GM10266 (cell line): ENCODE measurements at regions not wholly inside any gene's neighbourhood (a gene's known extent, or its start where the extent isn't known, plus 50 kb on each side); places are given as distances from the start of the nearest gene placed in this dataset.

Experiments
- DNase-seq: peaks from one replicate; pipeline ENCODE4 v3.0.0; 2012; ENCODE audit errors: extremely low spot score
- CTCF ChIP-seq: IDR thresholded peaks from 2 replicates; pipeline ENCODE4 v1.5.1; 2012; ENCODE audit warnings: mild to moderate bottlenecking, low read depth; ENCODE audit not compliant: control insufficient read depth, insufficient read depth; ENCODE audit errors: missing control alignments

GRCh38 chr17:68801335-68802247, 153.6 kb downstream of the ABCA8 start:
- TF ChIP-seq CTCF, result no peak

GRCh38 chr17:68800751-68801150, 154.4 kb downstream of the ABCA8 start:
- no peak for TF ChIP-seq CTCF
- no peak for DNase-seq

More at GRCh38 chr17:68801335-68802247, 153.6 kb downstream of the ABCA8 start:
- no peak for DNase-seq

GRCh38 chr17:68794636-68795434, 160.4 kb downstream of the ABCA8 start:
- DNase-seq, result peak; percentile 15
- TF ChIP-seq CTCF, result peak; percentile 38

- DNase-seq, result no peak
- no peak for TF ChIP-seq CTCF
Measured at GRCh38 chr17:68792873-68793272, 162.3 kb downstream of the ABCA8 start.

- no peak for DNase-seq
- TF ChIP-seq CTCF, result no peak
Measured at GRCh38 chr17:68792042-68792685, 163.0 kb downstream of the ABCA8 start.

- DNase-seq, result no peak
- no peak for TF ChIP-seq CTCF
Measured at GRCh38 chr17:68790931-68791330, 164.3 kb downstream of the ABCA8 start.
